Ramos (cell line): ENCODE measurements at regions not wholly inside any gene's neighbourhood (a gene's known extent, or its start where the extent isn't known, plus 50 kb on each side); places are given as distances from the start of the nearest gene placed in this dataset.

Source experiments
- in situ Hi-C: fragments of 300-500 bp; cut with MboI; formaldehyde crosslinking; loops from one replicate; pipeline ENCODE4 v1.14.3; 2022; ENCODE audit warnings: low sequenced_read_pairs; ENCODE audit not compliant: unreplicated experiment

DNA sequence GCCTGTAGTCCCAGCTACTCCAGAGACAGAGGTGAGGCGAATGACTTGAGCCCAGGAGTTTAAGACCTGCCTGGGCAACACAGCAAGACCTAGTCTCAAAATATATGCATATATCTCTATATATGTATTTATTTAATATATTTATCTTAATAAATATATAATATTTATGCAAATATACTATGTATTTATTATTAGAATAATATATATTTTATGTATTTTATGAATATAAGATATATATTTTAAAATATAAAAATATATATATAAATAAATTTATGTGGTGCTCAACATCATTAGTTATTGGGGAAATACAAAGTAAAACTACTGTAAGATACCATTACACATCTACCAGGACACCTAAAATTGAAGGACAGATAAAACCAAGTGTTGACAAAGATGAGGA lies 58.1 kb upstream of the IPO5 start:
- in situ Hi-C loops, result no loop called here

- in situ Hi-C loops, result no loop called here
Observed at GRCh38 chr13:97896446-97896845, 57.0 kb upstream of the IPO5 start.

DNA sequence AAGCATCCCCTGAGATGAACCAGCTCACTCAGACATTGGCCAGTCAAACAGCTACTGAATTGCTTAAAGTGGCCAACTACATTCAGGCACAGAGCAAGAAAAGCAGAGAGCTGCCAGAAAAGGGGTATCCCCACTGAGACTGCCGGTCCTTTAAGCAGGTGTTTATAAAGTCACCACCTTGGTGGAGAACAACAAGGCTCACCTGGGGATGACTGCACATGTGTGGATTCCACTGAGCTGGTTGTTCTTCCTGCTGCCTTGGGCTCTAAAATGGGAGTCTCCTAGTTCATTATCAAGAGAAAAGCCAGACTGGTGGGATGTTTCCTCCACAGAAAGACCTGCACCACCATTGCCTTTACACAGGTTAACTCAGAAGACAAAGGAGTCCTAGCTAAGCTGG lies 51.8 kb upstream of the IPO5 start:
- in situ Hi-C loops, result no loop called here
